GM12878 (cell line): ENCODE measurements at regions not wholly inside any gene's neighbourhood (a gene's known extent, or its start where the extent isn't known, plus 50 kb on each side); places are given as distances from the start of the nearest gene placed in this dataset.

Experiments
- BCL11A ChIP-seq: IDR thresholded peaks from 2 replicates; pipeline ENCODE4 v1.6.1; 2011; ENCODE audit warnings: low read depth, low read length
- CEBPB ChIP-seq, 2 experiments: fragments of 150-350 bp in 1 of 2; IDR thresholded peaks; 2 replicates each; pipeline ENCODE4 v1.6.1; 2012 to 2014; ENCODE audit warnings: low read depth in 2 of 2, low read length in 2 of 2, borderline replicate concordance in 1 of 2, inconsistent platforms in 1 of 2
- CREM ChIP-seq: IDR thresholded peaks from 2 replicates; pipeline ENCODE4 v1.6.1; 2014; ENCODE audit warnings: antibody characterized with exemption, low read depth
- EP300 ChIP-seq, 2 experiments: fragments of 150-350 bp in 1 of 2; IDR thresholded peaks; 2 replicates each; pipeline ENCODE4 v1.6.1; 2011 to 2012; ENCODE audit warnings: low read depth in 2 of 2, low read length in 2 of 2, borderline replicate concordance in 1 of 2, improper control_type of control experiment in 1 of 2, inconsistent platforms in 1 of 2; ENCODE audit not compliant: control insufficient read depth in 1 of 2
- ESRRA ChIP-seq: IDR thresholded peaks from 2 replicates; pipeline ENCODE4 v1.6.1; 2012; ENCODE audit warnings: mild to moderate bottlenecking, low read length, improper control_type of control experiment
- JUND ChIP-seq: IDR thresholded peaks from 2 replicates; pipeline ENCODE4 v1.6.1; 2012; ENCODE audit warnings: low read depth, mild to moderate bottlenecking, low read length, improper control_type of control experiment, moderate library complexity
- MXI1 ChIP-seq: fragments of 150-350 bp; IDR thresholded peaks from 2 replicates; pipeline ENCODE4 v1.6.1; 2011; ENCODE audit warnings: low read depth, mild to moderate bottlenecking, inconsistent platforms, low read length, improper control_type of control experiment
- POLR2A ChIP-seq: IDR thresholded peaks from 2 replicates; pipeline ENCODE4 v1.6.1; 2011; ENCODE audit warnings: low read depth, mild to moderate bottlenecking, low read length
- RAD21 ChIP-seq: IDR thresholded peaks from 2 replicates; pipeline ENCODE4 v1.6.1; 2011; ENCODE audit warnings: mild to moderate bottlenecking, low read depth, low read length, moderate library complexity; ENCODE audit not compliant: insufficient read depth
- RAD51 ChIP-seq: fragments of 450-650 bp; IDR thresholded peaks from 2 replicates; pipeline ENCODE4 v1.6.1; 2016; ENCODE audit warnings: moderate library complexity, mild to moderate bottlenecking, inconsistent platforms
- TBL1XR1 ChIP-seq: IDR thresholded peaks from 2 replicates; pipeline ENCODE4 v1.6.1; 2012; ENCODE audit warnings: low read depth, low read length, improper control_type of control experiment
- USF2 ChIP-seq: IDR thresholded peaks from 2 replicates; pipeline ENCODE4 v1.6.1; 2011; ENCODE audit warnings: low read depth, low read length, improper control_type of control experiment, borderline replicate concordance
- TF ChIP-seq, protein P1 (sequence below), 3 experiments: IDR thresholded peaks in 2 of 3; conservative IDR thresholded peaks in 1 of 3; 2 replicates each; pipeline ENCODE4 v1.5.1; 2011; ENCODE audit warnings: low read depth in 3 of 3, low read length in 3 of 3, mild to moderate bottlenecking in 3 of 3, control low read depth in 2 of 3, moderate library complexity in 2 of 3, inconsistent platforms in 1 of 3, mixed read lengths in 1 of 3; ENCODE audit not compliant: control insufficient read depth in 2 of 3, insufficient read depth in 1 of 3; ENCODE audit errors: extremely low read depth in 1 of 3
- TF ChIP-seq, protein P2 (sequence below): fragments of 450-650 bp; formaldehyde crosslinking; IDR thresholded peaks from 2 replicates; pipeline ENCODE4 v1.5.0; 2022; ENCODE audit warnings: mild to moderate bottlenecking, missing genetic modification characterization

GRCh38 chr11:134728186-134728585, 316.1 kb upstream of the B3GAT1 start:
- no peak for TF ChIP-seq ESRRA
- TF ChIP-seq, protein P1, sequence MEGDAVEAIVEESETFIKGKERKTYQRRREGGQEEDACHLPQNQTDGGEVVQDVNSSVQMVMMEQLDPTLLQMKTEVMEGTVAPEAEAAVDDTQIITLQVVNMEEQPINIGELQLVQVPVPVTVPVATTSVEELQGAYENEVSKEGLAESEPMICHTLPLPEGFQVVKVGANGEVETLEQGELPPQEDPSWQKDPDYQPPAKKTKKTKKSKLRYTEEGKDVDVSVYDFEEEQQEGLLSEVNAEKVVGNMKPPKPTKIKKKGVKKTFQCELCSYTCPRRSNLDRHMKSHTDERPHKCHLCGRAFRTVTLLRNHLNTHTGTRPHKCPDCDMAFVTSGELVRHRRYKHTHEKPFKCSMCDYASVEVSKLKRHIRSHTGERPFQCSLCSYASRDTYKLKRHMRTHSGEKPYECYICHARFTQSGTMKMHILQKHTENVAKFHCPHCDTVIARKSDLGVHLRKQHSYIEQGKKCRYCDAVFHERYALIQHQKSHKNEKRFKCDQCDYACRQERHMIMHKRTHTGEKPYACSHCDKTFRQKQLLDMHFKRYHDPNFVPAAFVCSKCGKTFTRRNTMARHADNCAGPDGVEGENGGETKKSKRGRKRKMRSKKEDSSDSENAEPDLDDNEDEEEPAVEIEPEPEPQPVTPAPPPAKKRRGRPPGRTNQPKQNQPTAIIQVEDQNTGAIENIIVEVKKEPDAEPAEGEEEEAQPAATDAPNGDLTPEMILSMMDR (IDR thresholded peaks at IDR 0.05 in 2 of 3, conservative IDR thresholded peaks at IDR 0.05 in 1 of 3; ENCODE audit: control insufficient read depth in 2 of 3, extremely low read depth in 1 of 3, insufficient read depth in 1 of 3, low read depth in 3 of 3, low read length in 3 of 3) = no peak
- TF ChIP-seq, protein P2, sequence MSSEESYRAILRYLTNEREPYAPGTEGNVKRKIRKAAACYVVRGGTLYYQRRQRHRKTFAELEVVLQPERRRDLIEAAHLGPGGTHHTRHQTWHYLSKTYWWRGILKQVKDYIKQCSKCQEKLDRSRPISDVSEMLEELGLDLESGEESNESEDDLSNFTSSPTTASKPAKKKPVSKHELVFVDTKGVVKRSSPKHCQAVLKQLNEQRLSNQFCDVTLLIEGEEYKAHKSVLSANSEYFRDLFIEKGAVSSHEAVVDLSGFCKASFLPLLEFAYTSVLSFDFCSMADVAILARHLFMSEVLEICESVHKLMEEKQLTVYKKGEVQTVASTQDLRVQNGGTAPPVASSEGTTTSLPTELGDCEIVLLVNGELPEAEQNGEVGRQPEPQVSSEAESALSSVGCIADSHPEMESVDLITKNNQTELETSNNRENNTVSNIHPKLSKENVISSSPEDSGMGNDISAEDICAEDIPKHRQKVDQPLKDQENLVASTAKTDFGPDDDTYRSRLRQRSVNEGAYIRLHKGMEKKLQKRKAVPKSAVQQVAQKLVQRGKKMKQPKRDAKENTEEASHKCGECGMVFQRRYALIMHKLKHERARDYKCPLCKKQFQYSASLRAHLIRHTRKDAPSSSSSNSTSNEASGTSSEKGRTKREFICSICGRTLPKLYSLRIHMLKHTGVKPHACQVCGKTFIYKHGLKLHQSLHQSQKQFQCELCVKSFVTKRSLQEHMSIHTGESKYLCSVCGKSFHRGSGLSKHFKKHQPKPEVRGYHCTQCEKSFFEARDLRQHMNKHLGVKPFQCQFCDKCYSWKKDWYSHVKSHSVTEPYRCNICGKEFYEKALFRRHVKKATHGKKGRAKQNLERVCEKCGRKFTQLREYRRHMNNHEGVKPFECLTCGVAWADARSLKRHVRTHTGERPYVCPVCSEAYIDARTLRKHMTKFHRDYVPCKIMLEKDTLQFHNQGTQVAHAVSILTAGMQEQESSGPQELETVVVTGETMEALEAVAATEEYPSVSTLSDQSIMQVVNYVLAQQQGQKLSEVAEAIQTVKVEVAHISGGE (CRISPR knock-in tag) = no peak
- TF ChIP-seq USF2 = no peak
- TF ChIP-seq TBL1XR1 = no peak
- TF ChIP-seq JUND = no peak
- TF ChIP-seq CREM = no peak
- no peak for TF ChIP-seq BCL11A
- no peak for TF ChIP-seq RAD51
- no peak for TF ChIP-seq EP300 (IDR thresholded peaks at IDR 0.05; ENCODE audit: borderline replicate concordance in 1 of 2, control insufficient read depth in 1 of 2, low read depth in 2 of 2, low read length in 2 of 2)
- no peak for TF ChIP-seq POLR2A
- no peak for TF ChIP-seq MXI1
- TF ChIP-seq CEBPB (IDR thresholded peaks at IDR 0.05; ENCODE audit: borderline replicate concordance in 1 of 2, low read depth in 2 of 2, low read length in 2 of 2) = no peak
- TF ChIP-seq RAD21 = no peak
